CD14-positive monocyte (primary cell): ENCODE measurements at regions not wholly inside any gene's neighbourhood (a gene's known extent, or its start where the extent isn't known, plus 50 kb on each side); places are given as distances from the start of the nearest gene placed in this dataset.

Experiments
- DNase-seq, 3 donors: peaks; one replicate each; pipeline ENCODE4 v3.0.0-alpha.2; 2011 to 2022
- H2AFZ ChIP-seq: 2 replicates; pipeline ENCODE4 v1.6.0; 2012; ENCODE audit warnings: mild to moderate bottlenecking, low read depth, low read length, inconsistent platforms; ENCODE audit not compliant: insufficient read depth, poor library complexity, severe bottlenecking
- H3K27ac ChIP-seq, 2 donors: 1 replicate in 1 of 2; 2 replicates in 1 of 2; pipeline ENCODE4 v1.5.1; 2012 to 2013; ENCODE audit warnings: low read length in 2 of 2, control low read depth in 1 of 2, inconsistent platforms in 1 of 2, low read depth in 1 of 2, mild to moderate bottlenecking in 1 of 2
- H3K27me3 ChIP-seq, 2 donors: one replicate each; pipeline versions ENCODE4 v1.6.0 to v1.6.1; 2011 to 2013; ENCODE audit warnings: low read length in 2 of 2; ENCODE audit not compliant: control insufficient read depth in 2 of 2, insufficient read depth in 2 of 2
- H3K36me3 ChIP-seq, 2 donors: replicated peaks in 1 of 2; 1 replicate in 1 of 2; 2 replicates in 1 of 2; pipeline versions ENCODE4 v1.5.1 to v1.6.1; 2012 to 2013; ENCODE audit warnings: low read length in 2 of 2, control low read depth in 1 of 2, inconsistent platforms in 1 of 2, mild to moderate bottlenecking in 1 of 2; ENCODE audit not compliant: insufficient read depth in 2 of 2, control insufficient read depth in 1 of 2
- H3K4me1 ChIP-seq, 2 donors: 1 replicate in 1 of 2; 2 replicates in 1 of 2; pipeline versions ENCODE4 v1.5.1 to v1.6.1; 2012 to 2013; ENCODE audit warnings: low read length in 2 of 2, control low read depth in 1 of 2, inconsistent platforms in 1 of 2, mild to moderate bottlenecking in 1 of 2, moderate library complexity in 1 of 2; ENCODE audit not compliant: insufficient read depth in 2 of 2, control insufficient read depth in 1 of 2
- H3K4me2 ChIP-seq: replicated peaks from 2 replicates; pipeline ENCODE3; 2012; ENCODE audit warnings: low read length, moderate library complexity, mild to moderate bottlenecking; ENCODE audit not compliant: poor library complexity, severe bottlenecking; ENCODE audit errors: extremely low read depth
- H3K4me3 ChIP-seq, 3 experiments: fragments of 200-600 bp in 1 of 3; sonication (generic) in 1 of 3; replicated peaks in 1 of 3; 1 replicate in 2 of 3; 2 replicates in 1 of 3; pipeline ENCODE4 v1.5.1; 2011 to 2013; ENCODE audit warnings: low read length in 3 of 3, mild to moderate bottlenecking in 3 of 3, control low read depth in 2 of 3, low read depth in 2 of 3, inconsistent platforms in 1 of 3, moderate library complexity in 1 of 3
- H3K79me2 ChIP-seq: 2 replicates; pipeline ENCODE4 v1.6.0; 2012; ENCODE audit warnings: mild to moderate bottlenecking, control low read depth, inconsistent platforms, low read length, moderate library complexity; ENCODE audit not compliant: insufficient read depth
- H3K9ac ChIP-seq: 2 replicates; pipeline ENCODE4 v1.6.0; 2017; ENCODE audit warnings: low read length, mild to moderate bottlenecking; ENCODE audit not compliant: insufficient read depth, poor library complexity, severe bottlenecking
- H3K9me3 ChIP-seq, 2 donors: replicated peaks in 1 of 2; 1 replicate in 1 of 2; 2 replicates in 1 of 2; pipeline versions ENCODE4 v1.5.1 to v1.6.1; 2012 to 2013; ENCODE audit warnings: low read length in 2 of 2, control low read depth in 1 of 2; ENCODE audit not compliant: control insufficient read depth in 1 of 2, insufficient read depth in 1 of 2
- H4K20me1 ChIP-seq: 2 replicates; pipeline ENCODE4 v1.6.0; 2012; ENCODE audit warnings: mild to moderate bottlenecking, low read length, control low read depth, moderate library complexity; ENCODE audit not compliant: insufficient read depth
- H3K27ac Mint-ChIP-seq, 7 donors: one replicate each; pipeline ENCODE4 v1.8.0; 2020; ENCODE audit warnings: mild to moderate bottlenecking in 7 of 7, mixed read lengths in 7 of 7, moderate library complexity in 6 of 7, inconsistent platforms in 2 of 7
- H3K27me3 Mint-ChIP-seq, 3 donors: one replicate each; pipeline ENCODE4 v1.8.0; 2021 to 2022; ENCODE audit warnings: low read depth in 3 of 3, mild to moderate bottlenecking in 3 of 3, mixed read lengths in 3 of 3, moderate library complexity in 3 of 3, inconsistent platforms in 1 of 3
- H3K36me3 Mint-ChIP-seq, 2 donors: one replicate each; pipeline ENCODE4 v1.8.0; 2020; ENCODE audit warnings: mixed read lengths in 2 of 2, inconsistent platforms in 1 of 2, mild to moderate bottlenecking in 1 of 2
- H3K4me1 Mint-ChIP-seq: one replicate; pipeline ENCODE4 v1.8.0; 2020; ENCODE audit warnings: mild to moderate bottlenecking, mixed read lengths
- H3K4me3 Mint-ChIP-seq, 2 donors: one replicate each; pipeline ENCODE4 v1.8.0; 2020; ENCODE audit warnings: mild to moderate bottlenecking in 2 of 2, mixed read lengths in 2 of 2, moderate library complexity in 1 of 2
- H3K9me3 Mint-ChIP-seq, 7 donors: one replicate each; pipeline ENCODE4 v1.8.0; 2020 to 2022; ENCODE audit warnings: mixed read lengths in 7 of 7, mild to moderate bottlenecking in 6 of 7, moderate library complexity in 6 of 7, inconsistent platforms in 2 of 7
- CTCF ChIP-seq: fragments of 200-600 bp; IDR thresholded peaks from one replicate; pipeline ENCODE4 v1.8.0; 2022; ENCODE audit warnings: antibody characterized with exemption, mild to moderate bottlenecking
- WGBS: methylation state at CpG from one replicate; pipeline ENCODE4 v1.1.5; 2013; ENCODE audit warnings: missing lambda C conversion rate; ENCODE audit not compliant: insufficient coverage; 5-methylcytosine and 5-hydroxymethylcytosine counted together
- intact Hi-C, 2 donors: fragments of 100-400 bp; cut with micrococcal nuclease; formaldehyde crosslinking; loops; one replicate each; pipeline versions ENCODE4 v1.15.0 to v1.15.1; 2023

DNA sequence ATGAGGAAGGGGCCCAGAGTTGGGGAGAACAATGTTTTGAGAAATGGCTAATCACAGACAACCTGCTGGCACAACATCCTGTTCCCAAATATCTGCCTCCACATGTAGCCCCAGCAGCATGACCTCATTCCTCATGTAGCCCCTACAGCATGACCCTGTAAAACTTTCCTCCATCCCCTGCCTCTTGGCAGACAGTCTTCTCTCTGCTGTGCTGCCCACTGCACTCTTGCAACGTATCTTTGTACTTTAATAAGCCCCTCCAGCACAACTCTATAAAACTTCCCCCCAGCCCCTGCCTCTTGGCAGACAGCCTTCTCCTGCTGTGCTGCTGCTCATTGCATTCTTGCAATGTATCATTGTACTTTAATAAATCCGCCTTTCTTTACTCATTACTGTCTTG is 278.8 kb downstream of the HDGFL1 start:
- peaks cover 4 to 17% (median 14%) of the 10 kb centered on the region in 7 donors for H3K9me3 Mint-ChIP-seq
- intact Hi-C loops: no loop called here

DNA sequence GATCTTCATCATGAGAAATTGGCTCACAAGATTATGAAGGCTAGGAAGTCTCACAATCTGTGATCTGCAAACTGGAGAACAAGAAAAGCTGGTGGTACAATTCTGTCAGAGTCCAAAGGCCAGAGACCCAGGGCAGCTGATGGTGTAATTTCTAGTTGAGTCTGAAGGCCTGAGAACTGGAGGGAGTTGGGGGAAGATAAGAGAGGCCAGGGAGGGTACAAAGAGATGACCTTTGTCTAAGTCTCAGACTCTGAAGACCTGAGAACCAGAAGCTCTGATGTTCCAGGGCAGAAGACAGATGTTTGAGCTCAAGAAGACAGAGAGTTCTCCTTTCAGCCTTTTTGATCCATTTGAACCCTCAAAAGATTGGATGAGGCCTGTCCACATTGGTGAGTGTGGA is 280.6 kb downstream of the HDGFL1 start:
- no peak overlapping the region for H2AFZ ChIP-seq
- no peaks in the 10 kb centered on the region for H3K79me2 ChIP-seq
- no peaks in the 10 kb centered on the region for H3K36me3 ChIP-seq
- no peaks in the 10 kb centered on the region for H4K20me1 ChIP-seq
- no peak for TF ChIP-seq CTCF
- H3K27me3 ChIP-seq: no peaks in the 10 kb centered on the region
- Mint-ChIP-seq H3K9me3 (peaks cover 0 to 7% (median 2%) of the 10 kb centered on the region in 7 donors), H3K27ac (no peak overlapping the region), H3K4me3 (no peak overlapping the region), H3K27me3 (no peaks in the 10 kb centered on the region), H3K36me3 (no peaks in the 10 kb centered on the region), H3K4me1 (no peaks in the 10 kb centered on the region)
- H3K9ac ChIP-seq: no peak overlapping the region
- H3K4me3 ChIP-seq: no peak overlapping the region
- H3K9me3 ChIP-seq: peaks cover 0 to 2% of the 10 kb centered on the region in 2 donors
- intact Hi-C loops: no loop called here
- no peak overlapping the region for H3K4me2 ChIP-seq
- no peaks in the 10 kb centered on the region for H3K4me1 ChIP-seq
- DNase-seq: no peak
- H3K27ac ChIP-seq: no peak overlapping the region

More for the DNA sequence above, 278.8 kb downstream of the HDGFL1 start:
- Mint-ChIP-seq H3K4me1 (no peaks in the 10 kb centered on the region), H3K4me3 (no peak overlapping the region), H3K36me3 (no peaks in the 10 kb centered on the region), H3K27me3 (no peaks in the 10 kb centered on the region), H3K27ac (no peak overlapping the region)
- H2AFZ ChIP-seq: no peak overlapping the region
- no peaks in the 10 kb centered on the region for H3K36me3 ChIP-seq
- no peak for TF ChIP-seq CTCF
- H3K9me3 ChIP-seq: peaks cover 0 to 13% of the 10 kb centered on the region in 2 donors
- WGBS: 83% methylated on average over 1 of the region's 2 CpGs
- DNase-seq: no peak
- H3K4me2 ChIP-seq: no peak overlapping the region
- H3K9ac ChIP-seq: no peak overlapping the region
- H3K4me3 ChIP-seq: no peak overlapping the region
- no peaks in the 10 kb centered on the region for H3K4me1 ChIP-seq
- H3K79me2 ChIP-seq: no peaks in the 10 kb centered on the region
- H3K27me3 ChIP-seq: no peaks in the 10 kb centered on the region
- H4K20me1 ChIP-seq: no peaks in the 10 kb centered on the region
- H3K27ac ChIP-seq: no peak overlapping the region
